ENCODE measurements at regions not wholly inside any gene's neighbourhood (a gene's known extent, or its start where the extent isn't known, plus 50 kb on each side); places are given as distances from the start of the nearest gene placed in this dataset.
"Not testable (repeated sequence)": the region's sequence is repeated elsewhere in the genome, so short reads cannot be mapped to it uniquely, and the experiment has no call there.

DNA sequence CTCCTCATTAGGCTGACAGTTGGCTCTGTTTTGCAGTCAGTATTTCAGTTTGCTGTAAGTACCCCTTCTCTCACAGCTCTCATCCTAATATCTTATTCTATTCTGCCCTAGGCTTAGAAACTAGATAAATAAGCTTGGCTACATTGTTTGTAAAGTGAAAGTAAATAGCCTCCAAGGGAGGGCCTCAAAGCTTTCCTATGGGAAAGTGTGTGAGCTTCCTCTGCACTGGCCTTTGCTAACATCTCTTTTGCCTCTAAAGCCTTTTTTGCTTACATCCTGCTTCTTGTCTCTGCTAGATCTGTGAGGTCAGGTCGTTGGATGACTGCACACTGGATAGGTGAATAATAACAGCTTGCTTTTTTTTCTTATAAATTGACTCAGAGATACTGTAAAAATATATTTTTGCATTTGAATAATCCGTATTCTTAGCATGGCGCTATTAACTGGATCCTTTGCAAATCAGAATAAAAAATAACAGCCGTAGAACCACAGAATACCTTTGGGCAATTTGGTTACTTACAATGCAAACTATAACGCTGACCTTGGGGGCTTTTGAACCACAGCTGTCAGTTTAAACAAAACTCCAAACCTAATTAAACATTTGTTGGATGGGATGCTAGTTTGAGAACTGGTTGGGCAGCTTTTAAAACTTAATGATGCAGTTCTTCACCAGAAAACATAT lies 55.1 kb downstream of the TTC6 start:
- Mint-ChIP-seq H3K9me3 (no peaks in the 10 kb centered on the region), H3K4me1 (no peaks in the 10 kb centered on the region), H3K4me3 (no peak overlapping the region), H3K27ac (no peak overlapping the region), H3K27me3 (no peaks in the 10 kb centered on the region), H3K36me3 (no peaks in the 10 kb centered on the region)
- POLR2A ChIA-PET = no interaction called here
- ATAC-seq (ENCODE audit: low read depth) = no peak
- DNase-seq = no peak

DNA sequence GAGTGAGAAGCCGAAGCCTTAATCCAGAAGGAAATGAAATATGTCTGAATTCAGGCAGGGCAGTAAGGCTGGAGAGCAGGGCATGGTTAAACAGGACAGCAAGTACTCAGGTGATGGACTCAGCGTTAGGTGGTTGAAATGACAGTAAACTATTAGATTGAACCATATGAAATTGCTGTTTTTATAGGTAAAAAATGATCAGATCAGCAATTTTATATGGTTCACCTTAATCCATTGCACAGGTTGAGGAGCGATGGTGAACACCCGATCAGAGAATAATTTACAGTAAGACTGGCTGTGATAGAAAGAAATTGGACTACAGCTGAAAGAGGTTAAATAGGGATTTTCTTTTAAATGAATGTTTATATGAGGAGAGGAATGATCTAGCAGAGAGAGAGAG lies 56.6 kb downstream of the TTC6 start:
- POLR2A ChIA-PET = no interaction called here
- no peak overlapping the region for H3K27ac Mint-ChIP-seq
- no peaks in the 10 kb centered on the region for H3K4me1 Mint-ChIP-seq
- no peak for DNase-seq
- H3K36me3 Mint-ChIP-seq = no peaks in the 10 kb centered on the region
- H3K9me3 Mint-ChIP-seq = peaks cover 1% of the 10 kb centered on the region
- H3K27me3 Mint-ChIP-seq = no peaks in the 10 kb centered on the region
- no peak for ATAC-seq (ENCODE audit: low read depth)
- H3K4me3 Mint-ChIP-seq = no peak overlapping the region

DNA sequence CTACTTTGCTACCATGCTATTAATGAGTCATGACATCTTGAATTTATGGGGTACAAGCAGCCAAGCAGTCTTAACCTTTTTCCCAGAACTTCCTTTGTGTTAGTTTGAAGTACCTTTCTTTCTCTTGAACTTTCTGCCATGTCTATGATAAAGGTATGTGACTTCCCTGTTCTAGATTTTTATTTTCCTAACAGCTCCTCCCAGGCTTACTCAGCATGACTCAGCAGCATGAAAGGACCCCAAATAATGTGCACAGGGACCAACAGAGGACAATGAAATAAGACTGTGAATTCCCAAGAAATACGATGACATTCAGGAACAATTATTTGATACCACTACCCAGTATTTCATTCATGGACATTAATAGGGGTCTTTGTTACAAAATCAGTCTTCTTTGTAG lies 60.0 kb downstream of the TTC6 start:
- H3K4me3 Mint-ChIP-seq = no peak overlapping the region
- H3K9me3 Mint-ChIP-seq = peaks cover 3% of the 10 kb centered on the region
- ATAC-seq (ENCODE audit: low read depth) = no peak
- H3K27me3 Mint-ChIP-seq = no peaks in the 10 kb centered on the region
- POLR2A ChIA-PET = no interaction called here
- H3K36me3 Mint-ChIP-seq = no peaks in the 10 kb centered on the region
- H3K4me1 Mint-ChIP-seq = no peaks in the 10 kb centered on the region
- H3K27ac Mint-ChIP-seq = no peak overlapping the region
- no peak for DNase-seq

DNA sequence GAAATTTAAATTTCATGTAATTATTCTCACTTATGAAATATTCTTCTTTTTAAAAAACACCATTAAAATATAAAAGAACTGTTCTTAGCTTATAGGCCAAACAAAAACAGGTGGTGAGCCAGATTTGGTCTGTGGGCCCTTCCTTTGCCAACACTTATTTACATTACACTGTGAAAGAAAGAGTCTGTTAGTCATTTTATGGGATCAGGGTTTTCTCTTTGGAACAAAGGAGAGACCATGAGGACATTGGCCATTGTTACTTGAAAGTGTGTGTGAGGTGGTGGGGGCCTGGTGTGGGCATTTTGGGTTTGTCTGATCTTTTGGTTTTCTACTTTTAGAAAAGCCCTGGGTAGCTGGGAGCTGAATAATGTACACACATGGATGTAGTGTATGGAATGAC lies 62.7 kb downstream of the TTC6 start:
- DNase-seq (no peak), ATAC-seq (ENCODE audit: low read depth) (no peak)
- no peaks in the 10 kb centered on the region for H3K4me1 Mint-ChIP-seq
- H3K36me3 Mint-ChIP-seq = no peaks in the 10 kb centered on the region
- POLR2A ChIA-PET = no interaction called here
- H3K27ac Mint-ChIP-seq = no peak overlapping the region
- no peaks in the 10 kb centered on the region for H3K27me3 Mint-ChIP-seq
- H3K4me3 Mint-ChIP-seq = no peak overlapping the region
- peaks cover 10% of the 10 kb centered on the region for H3K9me3 Mint-ChIP-seq

DNA sequence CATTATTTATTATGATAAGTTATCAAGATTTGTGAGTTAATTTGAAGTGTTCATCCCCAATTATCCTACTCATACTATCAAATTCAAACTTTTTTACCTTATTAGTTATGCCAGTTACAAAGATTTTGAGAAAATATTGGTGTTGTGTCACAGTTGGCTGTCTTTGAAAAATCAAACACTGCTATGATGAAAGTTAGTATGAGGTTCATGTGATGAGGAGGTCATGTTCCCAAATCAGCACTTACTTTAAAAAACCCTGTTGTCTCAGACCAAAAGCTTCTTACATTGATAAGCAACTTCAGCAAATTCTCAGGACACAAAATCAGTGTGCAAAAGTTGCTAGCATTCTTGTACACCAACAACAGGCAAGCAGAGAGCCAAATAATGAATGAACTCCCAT lies 68.1 kb downstream of the TTC6 start:
- POLR2A ChIA-PET = no interaction called here
- Mint-ChIP-seq H3K4me3 (no peak overlapping the region), H3K36me3 (no peaks in the 10 kb centered on the region), H3K27ac (no peak overlapping the region), H3K9me3 (peaks cover 7% of the 10 kb centered on the region), H3K27me3 (no peaks in the 10 kb centered on the region), H3K4me1 (no peaks in the 10 kb centered on the region)
- DNase-seq = no peak
- ATAC-seq (ENCODE audit: low read depth) = no peak

DNA sequence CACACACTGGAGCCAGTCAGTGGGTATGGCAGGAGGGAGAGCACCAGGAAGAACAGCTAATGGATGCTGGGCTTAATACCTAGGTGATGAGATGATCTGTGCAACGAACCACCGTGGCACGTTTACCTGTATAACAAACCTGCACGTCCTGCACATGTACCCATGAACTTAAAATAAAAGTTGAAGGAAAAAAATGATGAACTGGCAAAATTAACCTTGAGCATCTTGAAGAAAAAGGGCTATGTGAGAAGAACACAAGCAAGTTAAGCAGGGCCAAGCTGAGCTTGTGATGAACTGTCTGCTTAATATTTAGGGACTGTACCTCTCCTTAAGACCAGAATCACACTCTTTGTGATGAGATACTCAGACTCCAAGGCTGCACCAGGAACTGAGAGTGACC lies 70.0 kb downstream of the TTC6 start:
- Mint-ChIP-seq H3K9me3 (peaks cover 8% of the 10 kb centered on the region), H3K4me1 (no peaks in the 10 kb centered on the region), H3K36me3 (no peaks in the 10 kb centered on the region), H3K4me3 (no peak overlapping the region), H3K27me3 (no peaks in the 10 kb centered on the region), H3K27ac (no peak overlapping the region)
- POLR2A ChIA-PET = no interaction called here
- DNase-seq = no peak
- ATAC-seq (ENCODE audit: low read depth) = no peak

DNA sequence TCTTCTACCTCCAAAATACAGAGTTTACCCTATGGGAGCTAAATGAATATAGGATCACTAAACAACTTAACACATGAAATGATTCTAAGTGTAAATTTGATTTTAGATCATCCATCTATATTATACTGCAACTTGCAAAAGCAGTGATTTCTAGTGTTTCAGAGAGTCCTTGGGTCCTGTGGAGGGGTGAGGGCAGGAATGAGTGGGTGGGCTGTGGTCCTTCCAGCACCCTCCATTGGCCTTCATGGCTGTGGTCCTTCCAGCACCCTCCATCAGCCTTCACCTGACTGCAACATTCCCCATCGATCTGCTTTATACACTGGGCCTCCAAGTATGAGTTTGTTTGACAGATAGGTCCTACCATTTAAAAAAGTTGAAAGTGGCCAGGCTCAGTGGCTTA lies 70.5 kb downstream of the TTC6 start:
- Mint-ChIP-seq H3K4me3 (no peak overlapping the region), H3K9me3 (peaks cover 6% of the 10 kb centered on the region), H3K27me3 (no peaks in the 10 kb centered on the region), H3K27ac (no peak overlapping the region), H3K4me1 (no peaks in the 10 kb centered on the region), H3K36me3 (no peaks in the 10 kb centered on the region)
- ATAC-seq (ENCODE audit: low read depth) (no peak), DNase-seq (no peak)
- POLR2A ChIA-PET = no interaction called here

DNA sequence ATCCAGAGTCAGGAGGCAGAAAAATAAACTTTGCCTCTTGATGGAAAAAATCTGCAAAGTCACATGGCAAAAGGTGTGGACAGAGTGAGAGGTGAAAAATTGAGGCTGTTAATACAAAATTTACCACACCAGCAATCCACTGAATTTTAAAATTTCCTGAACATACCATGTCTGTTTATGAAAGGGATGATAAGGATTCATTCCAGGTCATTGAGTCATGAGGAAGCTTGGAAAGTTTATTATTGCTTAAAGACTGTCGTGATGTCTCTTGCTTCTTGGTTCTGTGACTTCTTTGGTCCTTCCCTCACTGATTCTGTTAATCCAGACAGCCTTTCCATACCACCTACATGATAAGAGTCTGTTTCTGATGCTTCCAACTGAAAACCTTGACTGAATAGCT lies 73.2 kb downstream of the TTC6 start:
- Mint-ChIP-seq H3K4me3 (no peak overlapping the region), H3K36me3 (no peaks in the 10 kb centered on the region), H3K27me3 (no peaks in the 10 kb centered on the region), H3K27ac (no peak overlapping the region), H3K4me1 (no peaks in the 10 kb centered on the region), H3K9me3 (peaks cover 1% of the 10 kb centered on the region)
- DNase-seq (no peak), ATAC-seq (ENCODE audit: low read depth) (no peak)
- POLR2A ChIA-PET = no interaction called here

DNA sequence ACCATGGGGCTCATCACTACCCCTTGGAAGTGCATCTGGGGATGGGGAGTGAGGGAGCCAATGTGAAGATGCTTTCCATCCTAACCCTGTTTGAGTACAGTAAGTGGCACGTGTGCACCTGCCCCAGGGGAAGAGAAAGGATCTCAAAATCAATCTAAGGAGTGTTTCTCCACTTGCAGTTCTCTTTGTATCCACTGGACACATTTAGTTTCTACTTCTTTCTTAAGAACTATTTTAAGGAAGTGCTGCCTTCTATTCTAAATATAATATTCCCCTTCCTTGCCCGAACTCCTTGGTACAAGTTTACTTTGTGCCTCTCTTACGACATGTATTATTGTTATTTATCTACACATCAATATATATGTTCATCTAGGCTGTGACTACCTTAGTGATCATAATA lies 73.8 kb downstream of the TTC6 start:
- ATAC-seq (ENCODE audit: low read depth) = no peak
- no peaks in the 10 kb centered on the region for H3K4me1 Mint-ChIP-seq
- no peaks in the 10 kb centered on the region for H3K27me3 Mint-ChIP-seq
- H3K9me3 Mint-ChIP-seq = peaks cover 1% of the 10 kb centered on the region
- no peak overlapping the region for H3K4me3 Mint-ChIP-seq
- POLR2A ChIA-PET = no interaction called here
- H3K36me3 Mint-ChIP-seq = no peaks in the 10 kb centered on the region
- no peak overlapping the region for H3K27ac Mint-ChIP-seq
- no peak for DNase-seq

DNA sequence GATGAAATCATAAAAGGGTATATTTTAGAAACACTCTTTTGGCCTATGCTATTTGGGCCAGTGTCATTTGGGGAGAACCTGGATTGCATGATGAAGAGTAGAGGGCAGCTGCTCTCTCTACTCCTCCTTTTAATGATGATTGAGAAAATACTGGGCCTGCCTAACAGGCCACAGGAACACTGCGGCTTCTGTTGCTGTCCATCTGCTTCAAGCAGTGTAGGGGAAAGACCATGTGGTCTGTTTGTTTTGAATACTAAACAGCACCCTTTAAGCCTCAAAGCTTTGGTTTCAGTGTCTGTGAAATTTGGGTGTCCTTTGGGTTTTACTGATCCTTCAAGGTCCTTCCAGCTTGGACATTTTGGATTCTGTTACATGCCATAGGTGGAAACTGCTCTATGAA lies 78.0 kb downstream of the TTC6 start:
- POLR2A ChIA-PET = no interaction called here
- ATAC-seq (ENCODE audit: low read depth) (no peak), DNase-seq (no peak)
- Mint-ChIP-seq H3K36me3 (no peaks in the 10 kb centered on the region), H3K4me1 (no peaks in the 10 kb centered on the region), H3K27me3 (no peaks in the 10 kb centered on the region), H3K27ac (no peak overlapping the region), H3K9me3 (peaks cover 4% of the 10 kb centered on the region), H3K4me3 (no peak overlapping the region)

DNA sequence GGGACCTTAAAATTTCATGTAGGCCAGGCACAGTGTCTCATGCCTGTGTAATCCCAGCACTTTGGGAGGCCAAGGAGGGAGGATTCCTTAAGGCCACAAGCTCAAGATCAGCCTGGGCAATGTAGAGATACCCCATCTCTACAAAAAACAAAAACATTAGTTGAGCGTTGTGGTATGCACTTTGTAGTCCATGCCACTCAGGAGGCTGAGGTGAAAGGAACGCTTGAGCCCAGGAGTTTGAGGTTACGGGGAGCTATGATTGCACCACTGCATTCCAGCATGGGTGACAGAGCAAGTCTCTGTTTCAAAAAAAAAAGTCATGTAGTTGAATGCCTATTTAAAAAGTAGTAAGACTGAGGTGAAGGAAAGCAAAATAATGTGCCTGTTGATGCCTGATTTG lies 83.5 kb downstream of the TTC6 start:
- Mint-ChIP-seq H3K9me3 (peaks cover 2% of the 10 kb centered on the region), H3K27me3 (no peaks in the 10 kb centered on the region), H3K4me3 (no peak overlapping the region), H3K4me1 (no peaks in the 10 kb centered on the region), H3K27ac (peak overlapping the region; percentile 9), H3K36me3 (no peaks in the 10 kb centered on the region)
- POLR2A ChIA-PET = no interaction called here
- ATAC-seq (ENCODE audit: low read depth) (no peak), DNase-seq (no peak)

DNA sequence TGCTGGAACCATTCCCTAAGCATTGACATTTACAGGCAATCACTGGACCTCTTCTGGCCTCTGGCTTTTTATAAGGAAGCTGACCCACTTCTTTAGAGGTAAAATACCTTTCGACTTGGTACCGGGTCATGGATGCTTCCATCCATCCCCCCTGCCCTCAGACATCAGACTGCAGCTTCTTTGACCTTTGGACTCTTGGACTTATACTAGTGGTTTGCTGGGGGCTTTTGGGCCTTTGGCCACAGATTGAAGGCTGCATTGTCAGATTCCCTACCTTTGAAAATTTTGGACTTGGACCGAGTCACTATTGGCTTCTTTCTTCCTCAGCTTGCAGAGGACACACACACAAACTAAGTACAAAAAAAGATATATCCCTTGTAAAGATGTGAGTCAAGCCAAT lies 86.1 kb downstream of the TTC6 start:
- DNase-seq (no peak), ATAC-seq (ENCODE audit: low read depth) (no peak)
- POLR2A ChIA-PET = no interaction called here
- Mint-ChIP-seq H3K36me3 (no peaks in the 10 kb centered on the region), H3K27me3 (no peaks in the 10 kb centered on the region), H3K9me3 (peaks cover 3% of the 10 kb centered on the region), H3K27ac (no peak overlapping the region), H3K4me3 (no peak overlapping the region), H3K4me1 (no peaks in the 10 kb centered on the region)

DNA sequence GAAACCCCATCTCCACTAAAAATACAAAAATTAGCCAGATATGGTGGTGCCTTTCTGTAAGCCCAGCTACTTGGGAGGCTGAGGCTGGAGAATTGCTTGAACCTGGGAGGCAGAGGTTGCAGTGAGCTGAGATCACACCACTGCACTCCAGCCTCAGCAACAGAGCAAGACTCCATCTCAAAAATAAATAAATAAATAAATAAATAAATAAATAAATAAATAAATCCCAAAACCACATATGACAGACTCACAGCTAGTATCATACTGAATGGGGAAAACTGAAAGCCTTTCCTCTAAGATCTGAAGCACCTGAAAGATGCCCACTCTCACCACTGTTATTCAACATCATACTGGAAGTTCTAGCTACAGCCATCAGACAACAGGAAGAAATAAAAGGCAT lies 97.3 kb downstream of the TTC6 start:
- ATAC-seq (ENCODE audit: low read depth); DNase-seq; POLR2A ChIA-PET; H3K36me3 Mint-ChIP-seq; H3K27ac Mint-ChIP-seq; H3K4me1 Mint-ChIP-seq; H3K27me3 Mint-ChIP-seq; H3K4me3 Mint-ChIP-seq: not testable (repeated sequence)
- H3K9me3 Mint-ChIP-seq = peaks cover 10% of the 10 kb centered on the region

DNA sequence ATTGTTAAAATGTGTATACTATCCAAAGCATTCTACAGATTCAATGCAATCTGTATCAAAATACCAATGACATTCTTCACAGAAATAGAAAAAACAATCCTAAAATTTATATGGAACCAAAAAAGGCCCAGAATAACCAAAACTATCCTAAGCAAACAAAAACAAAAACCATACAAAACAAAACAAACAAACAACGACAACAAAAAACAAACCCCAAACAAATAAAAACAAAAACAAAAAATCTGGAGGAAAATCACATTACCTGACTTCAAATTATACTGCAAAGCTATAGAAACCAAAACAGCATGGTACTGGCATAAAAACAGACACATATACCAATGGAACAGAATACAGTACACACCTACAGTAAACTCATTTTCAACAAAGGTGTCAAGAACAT lies 98.0 kb downstream of the TTC6 start:
- H3K27me3 Mint-ChIP-seq; H3K27ac Mint-ChIP-seq; H3K4me3 Mint-ChIP-seq; DNase-seq; H3K4me1 Mint-ChIP-seq; POLR2A ChIA-PET; ATAC-seq (ENCODE audit: low read depth); H3K36me3 Mint-ChIP-seq: not testable (repeated sequence)
- peaks cover 10% of the 10 kb centered on the region for H3K9me3 Mint-ChIP-seq

DNA sequence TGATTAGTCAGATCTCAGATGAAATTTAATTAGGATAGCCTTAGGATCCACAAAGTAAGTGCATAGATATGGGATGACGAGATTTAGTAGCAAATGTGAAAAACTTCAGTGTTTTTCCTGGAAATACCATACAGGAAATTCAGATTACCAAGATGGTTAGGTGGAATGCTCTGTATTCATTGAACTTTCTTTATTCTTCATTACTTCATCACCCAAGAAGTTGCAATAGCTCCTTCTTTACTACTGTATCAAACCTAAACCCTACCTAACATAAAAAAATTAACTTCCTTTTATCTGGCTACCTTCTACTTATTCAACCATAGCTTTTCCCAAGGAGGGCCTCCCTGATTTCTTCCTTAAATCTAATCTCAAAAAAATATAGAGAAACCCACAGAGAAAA lies 100.4 kb downstream of the TTC6 start:
- Mint-ChIP-seq H3K4me3 (no peak overlapping the region), H3K27me3 (no peaks in the 10 kb centered on the region), H3K27ac (no peak overlapping the region), H3K36me3 (no peaks in the 10 kb centered on the region), H3K4me1 (no peaks in the 10 kb centered on the region), H3K9me3 (peaks cover 9% of the 10 kb centered on the region)
- ATAC-seq (ENCODE audit: low read depth) = no peak
- no peak for DNase-seq
- POLR2A ChIA-PET = no interaction called here
